IMR-90 (cell line): ENCODE measurements at regions not wholly inside any gene's neighbourhood (a gene's known extent, or its start where the extent isn't known, plus 50 kb on each side); places are given as distances from the start of the nearest gene placed in this dataset.

Experiments used
- ATAC-seq: fragments of 200-7000 bp; cut with Tn5 transposase; 2 replicates; pipeline ENCODE4 v1.9.1; 2020; ENCODE audit warnings: low read depth, mild to moderate bottlenecking, moderate library complexity
- BruUV-seq: library from RNA; stranded (reverse); fragments of 400-500 nt; replicated peaks from 2 replicates; lab custom pipeline; 2021; lab: Mats Ljungman, UMichigan
- CTCF ChIA-PET: fragments of 300-600 bp; formaldehyde crosslinking; extraction: SDS; loops from one replicate; lab custom pipeline; 2021; ENCODE audit warnings: antibody characterized with exemption; lab: Yijun Ruan, JAX
- POLR2A ChIA-PET: fragments of 300-600 bp; sonication (Branson Sonifier 250); formaldehyde crosslinking; loops from one replicate; lab custom pipeline; 2022; ENCODE audit warnings: antibody characterized with exemption; ENCODE audit not compliant: unreplicated experiment; lab: Charles Lee
- DNase-seq: peaks from one replicate; pipeline ENCODE4 v3.0.0; 2013
- H2AFZ ChIP-seq: replicated peaks from 2 replicates; pipeline ENCODE3; 2013; ENCODE audit warnings: low read length, mild to moderate bottlenecking; ENCODE audit not compliant: poor library complexity
- H2AK5ac ChIP-seq: 2 replicates; pipeline ENCODE4 v1.6.1; 2013; ENCODE audit warnings: low read depth, low read length, inconsistent platforms
- H2AK9ac ChIP-seq: replicated peaks from 2 replicates; pipeline ENCODE3; 2013; ENCODE audit warnings: mild to moderate bottlenecking, low read depth, low read length, moderate library complexity; ENCODE audit not compliant: poor library complexity
- H2BK120ac ChIP-seq: 2 replicates; pipeline ENCODE4 v1.6.1; 2013; ENCODE audit warnings: low read depth, low read length, inconsistent platforms
- H2BK15ac ChIP-seq: 3 replicates; pipeline ENCODE4 v1.6.1; 2013; ENCODE audit warnings: low read depth, low read length, inconsistent platforms
- H2BK20ac ChIP-seq: 2 replicates; pipeline ENCODE4 v1.6.1; 2013; ENCODE audit warnings: low read depth, mild to moderate bottlenecking, inconsistent platforms, low read length, moderate library complexity
- H2BK5ac ChIP-seq: 2 replicates; pipeline ENCODE4 v1.6.1; 2013; ENCODE audit warnings: mild to moderate bottlenecking, low read depth, low read length, inconsistent platforms; ENCODE audit not compliant: poor library complexity, severe bottlenecking
- H3K14ac ChIP-seq: replicated peaks from 2 replicates; pipeline ENCODE4 v1.6.1; 2013; ENCODE audit warnings: low read depth, low read length, inconsistent platforms
- H3K18ac ChIP-seq: 2 replicates; pipeline ENCODE4 v1.6.1; 2013; ENCODE audit warnings: low read depth, low read length, control low read depth
- H3K23ac ChIP-seq: 2 replicates; pipeline ENCODE4 v1.6.1; 2013; ENCODE audit warnings: low read depth, low read length, inconsistent platforms
- H3K27ac ChIP-seq: 2 replicates; pipeline ENCODE4 v1.5.1; 2013; ENCODE audit warnings: mild to moderate bottlenecking, control low read depth, low read length; ENCODE audit not compliant: insufficient read depth
- H3K27me3 ChIP-seq: 2 replicates; pipeline ENCODE4 v1.6.1; 2013; ENCODE audit warnings: low read length; ENCODE audit not compliant: control insufficient read depth, insufficient read depth
- H3K36me3 ChIP-seq: 2 replicates; pipeline ENCODE4 v1.6.1; 2013; ENCODE audit warnings: low read length, mixed read lengths; ENCODE audit not compliant: control insufficient read depth, insufficient read depth
- H3K4ac ChIP-seq: 2 replicates; pipeline ENCODE4 v1.6.1; 2013; ENCODE audit warnings: low read depth, low read length, inconsistent platforms
- H3K4me1 ChIP-seq: 2 replicates; pipeline ENCODE4 v1.6.1; 2013; ENCODE audit warnings: low read length, mixed read lengths; ENCODE audit not compliant: control insufficient read depth, insufficient read depth
- H3K4me2 ChIP-seq: 2 replicates; pipeline ENCODE4 v1.6.1; 2013; ENCODE audit warnings: low read depth, mild to moderate bottlenecking, control low read depth, low read length, moderate library complexity
- H3K4me3 ChIP-seq: 2 replicates; pipeline ENCODE4 v1.5.1; 2013; ENCODE audit warnings: low read depth, mild to moderate bottlenecking, control low read depth, low read length, moderate library complexity; ENCODE audit not compliant: insufficient read depth
- H3K56ac ChIP-seq: 2 replicates; pipeline ENCODE4 v1.6.1; 2013; ENCODE audit warnings: low read length, inconsistent platforms; ENCODE audit not compliant: insufficient read depth; ENCODE audit errors: extremely low read depth
- H3K79me1 ChIP-seq, 2 experiments: 2 replicates each; pipeline ENCODE4 v1.6.1; 2013; ENCODE audit warnings: low read length in 2 of 2, inconsistent platforms in 1 of 2, low read depth in 1 of 2
- H3K9ac ChIP-seq: 2 replicates; pipeline ENCODE4 v1.6.1; 2013; ENCODE audit warnings: low read depth, low read length, control low read depth
- H3K9me1 ChIP-seq: 2 replicates; pipeline ENCODE4 v1.6.1; 2013; ENCODE audit warnings: low read length, inconsistent platforms; ENCODE audit not compliant: insufficient read depth
- H3K9me3 ChIP-seq: 2 replicates; pipeline ENCODE4 v1.6.1; 2013; ENCODE audit warnings: low read length; ENCODE audit not compliant: control insufficient read depth, insufficient read depth
- H4K20me1 ChIP-seq: 2 replicates; pipeline ENCODE4 v1.6.1; 2013; ENCODE audit warnings: low read length, inconsistent platforms; ENCODE audit not compliant: insufficient read depth
- H4K5ac ChIP-seq: 2 replicates; pipeline ENCODE4 v1.6.1; 2013; ENCODE audit warnings: mild to moderate bottlenecking, low read depth, low read length, control low read depth
- H4K8ac ChIP-seq, 2 experiments: 2 replicates each; pipeline ENCODE4 v1.6.1; 2013; ENCODE audit warnings: low read depth in 2 of 2, low read length in 2 of 2, control low read depth in 1 of 2, inconsistent platforms in 1 of 2
- H4K91ac ChIP-seq: 2 replicates; pipeline ENCODE4 v1.6.1; 2013; ENCODE audit warnings: low read depth, low read length, inconsistent platforms; ENCODE audit not compliant: insufficient read depth
- BHLHE40 ChIP-seq: fragments of 150-350 bp; IDR thresholded peaks from 2 replicates; pipeline ENCODE4 v1.6.1; 2016; ENCODE audit warnings: mild to moderate bottlenecking, low read depth, low read length
- CHD1 ChIP-seq: IDR thresholded peaks from 2 replicates; pipeline ENCODE4 v1.6.1; 2012; ENCODE audit warnings: low read depth, low read length, improper control_type of control experiment
- FOS ChIP-seq: fragments of 150-350 bp; IDR thresholded peaks from 2 replicates; pipeline ENCODE4 v1.6.1; 2016; ENCODE audit warnings: low read depth, low read length
- MAFK ChIP-seq: IDR thresholded peaks from 2 replicates; pipeline ENCODE4 v1.6.1; 2012; ENCODE audit warnings: low read depth, low read length, improper control_type of control experiment
- MAZ ChIP-seq: IDR thresholded peaks from 2 replicates; pipeline ENCODE4 v1.6.1; 2012; ENCODE audit warnings: low read depth, mild to moderate bottlenecking, low read length, improper control_type of control experiment, moderate library complexity, borderline replicate concordance
- MXI1 ChIP-seq: IDR thresholded peaks from 2 replicates; pipeline ENCODE4 v1.6.1; 2012; ENCODE audit warnings: low read depth, mild to moderate bottlenecking, low read length, moderate library complexity, borderline replicate concordance
- POLR2A ChIP-seq: IDR thresholded peaks from 2 replicates; pipeline ENCODE4 v1.6.1; 2012; ENCODE audit warnings: mild to moderate bottlenecking, low read depth, low read length
- RAD21 ChIP-seq: IDR thresholded peaks from 2 replicates; pipeline ENCODE4 v1.6.1; 2012; ENCODE audit warnings: low read length, improper control_type of control experiment
- RCOR1 ChIP-seq: IDR thresholded peaks from 2 replicates; pipeline ENCODE4 v1.6.1; 2012; ENCODE audit warnings: mild to moderate bottlenecking, low read length, improper control_type of control experiment; ENCODE audit not compliant: insufficient replicate concordance
- RFX5 ChIP-seq: IDR thresholded peaks from 2 replicates; pipeline ENCODE4 v1.8.0; 2012; ENCODE audit warnings: low read depth, mild to moderate bottlenecking, low read length, moderate library complexity
- SMC3 ChIP-seq: fragments of 150-350 bp; IDR thresholded peaks from 2 replicates; pipeline ENCODE4 v1.6.1; 2016; ENCODE audit warnings: low read depth, mild to moderate bottlenecking, antibody characterized with exemption, low read length, moderate library complexity
- USF2 ChIP-seq: fragments of 150-350 bp; IDR thresholded peaks from 2 replicates; pipeline ENCODE4 v1.6.1; 2017; ENCODE audit warnings: mild to moderate bottlenecking, antibody characterized with exemption, low read length, low read depth
- WGBS, 2 experiments: methylation state at CpG; one replicate each; pipeline versions ENCODE4 v1.1.5 to v1.1.7; 2013; ENCODE audit warnings: missing lambda C conversion rate in 2 of 2; ENCODE audit not compliant: insufficient read length in 1 of 2; ENCODE audit errors: extremely low coverage in 2 of 2; 5-methylcytosine and 5-hydroxymethylcytosine counted together
- dilution Hi-C: fragments of 300-500 bp; cut with HindIII; formaldehyde crosslinking; loops from one replicate; pipeline ENCODE4 v1.14.3; 2018; ENCODE audit warnings: low sequenced_read_pairs; ENCODE audit not compliant: unreplicated experiment
- in situ Hi-C: fragments of 300-500 bp; cut with MboI; formaldehyde crosslinking; loops from 3 replicates; pipeline ENCODE4 v1.14.3; 2019; ENCODE audit warnings: low sequenced_read_pairs, inconsistent platforms, mixed read lengths
- intact Hi-C: fragments of 100-400 bp; cut with micrococcal nuclease; formaldehyde crosslinking; loops from 2 replicates; pipeline ENCODE4 v1.10.0; 2022
- TF ChIP-seq, protein P1 (sequence below): fragments of 150-350 bp; IDR thresholded peaks from 2 replicates; pipeline ENCODE4 v1.6.1; 2016; ENCODE audit warnings: low read depth, mild to moderate bottlenecking, low read length, moderate library complexity, borderline replicate concordance
- TF ChIP-seq, protein P2 (sequence below): conservative IDR thresholded peaks from 2 replicates; pipeline ENCODE4 v1.5.1; 2012; ENCODE audit warnings: mild to moderate bottlenecking, low read depth, low read length, improper control_type of control experiment

DNA sequence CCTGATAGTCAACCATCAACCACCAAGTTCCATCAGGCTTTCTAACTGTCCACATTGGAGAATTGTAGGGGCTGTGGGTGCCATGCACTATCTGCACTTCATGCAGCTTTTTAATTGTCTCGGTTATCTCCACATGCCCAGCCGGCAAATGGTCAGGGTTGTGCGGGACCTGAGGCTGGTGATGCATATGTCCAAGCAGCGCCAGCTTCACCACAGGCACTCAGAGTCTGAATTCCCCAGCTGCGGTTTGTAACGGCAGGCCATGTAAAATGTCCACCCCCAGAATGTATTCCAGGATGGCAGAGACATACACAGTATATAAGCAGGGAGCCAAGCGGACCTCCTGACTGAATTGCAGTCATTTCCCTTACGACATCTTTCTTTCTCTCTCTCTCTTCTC, 435.6 kb downstream of the DYNC2H1 start:
- in situ Hi-C loops (no loop called here), dilution Hi-C loops (no loop called here), intact Hi-C loops (no loop called here)
- Histone ChIP-seq H2BK15ac (no peak overlapping the region), H3K4me3 (no peak overlapping the region), H2BK5ac (no peak overlapping the region), H2AK5ac (no peak overlapping the region), H3K4me1 (no peaks in the 10 kb centered on the region), H3K27me3 (no peaks in the 10 kb centered on the region), H3K9ac (no peak overlapping the region), H4K5ac (no peak overlapping the region), H3K9me3 (no peaks in the 10 kb centered on the region), H2AFZ (no peak overlapping the region), H3K18ac (no peak overlapping the region), H3K4ac (no peak overlapping the region), H2AK9ac (no peak overlapping the region), H3K23ac (no peak overlapping the region), H3K27ac (no peak overlapping the region), H4K20me1 (no peaks in the 10 kb centered on the region), H2BK120ac (no peak overlapping the region), H3K36me3 (no peaks in the 10 kb centered on the region), H3K14ac (no peak overlapping the region), H3K79me1 (no peaks in the 10 kb centered on the region), H2BK20ac (no peak overlapping the region), H3K4me2 (no peak overlapping the region), H4K8ac (no peak overlapping the region), H3K56ac (no peak overlapping the region), H3K9me1 (0 out of 2 replicates have a peak, but pooled peaks cover 4% of the 10 kb centered on the region), H4K91ac (no peak overlapping the region)
- ChIA-PET CTCF (no interaction called here), POLR2A (no interaction called here)
- TF ChIP-seq RFX5 (no peak), BHLHE40 (no peak), POLR2A (no peak), FOS (no peak), MXI1 (no peak), CHD1 (no peak), MAFK (no peak), RCOR1 (no peak), MAZ (no peak), RAD21 (no peak), SMC3 (no peak), USF2 (no peak)
- TF ChIP-seq, protein P1, sequence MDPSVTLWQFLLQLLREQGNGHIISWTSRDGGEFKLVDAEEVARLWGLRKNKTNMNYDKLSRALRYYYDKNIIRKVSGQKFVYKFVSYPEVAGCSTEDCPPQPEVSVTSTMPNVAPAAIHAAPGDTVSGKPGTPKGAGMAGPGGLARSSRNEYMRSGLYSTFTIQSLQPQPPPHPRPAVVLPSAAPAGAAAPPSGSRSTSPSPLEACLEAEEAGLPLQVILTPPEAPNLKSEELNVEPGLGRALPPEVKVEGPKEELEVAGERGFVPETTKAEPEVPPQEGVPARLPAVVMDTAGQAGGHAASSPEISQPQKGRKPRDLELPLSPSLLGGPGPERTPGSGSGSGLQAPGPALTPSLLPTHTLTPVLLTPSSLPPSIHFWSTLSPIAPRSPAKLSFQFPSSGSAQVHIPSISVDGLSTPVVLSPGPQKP: no peak
- TF ChIP-seq, protein P2, sequence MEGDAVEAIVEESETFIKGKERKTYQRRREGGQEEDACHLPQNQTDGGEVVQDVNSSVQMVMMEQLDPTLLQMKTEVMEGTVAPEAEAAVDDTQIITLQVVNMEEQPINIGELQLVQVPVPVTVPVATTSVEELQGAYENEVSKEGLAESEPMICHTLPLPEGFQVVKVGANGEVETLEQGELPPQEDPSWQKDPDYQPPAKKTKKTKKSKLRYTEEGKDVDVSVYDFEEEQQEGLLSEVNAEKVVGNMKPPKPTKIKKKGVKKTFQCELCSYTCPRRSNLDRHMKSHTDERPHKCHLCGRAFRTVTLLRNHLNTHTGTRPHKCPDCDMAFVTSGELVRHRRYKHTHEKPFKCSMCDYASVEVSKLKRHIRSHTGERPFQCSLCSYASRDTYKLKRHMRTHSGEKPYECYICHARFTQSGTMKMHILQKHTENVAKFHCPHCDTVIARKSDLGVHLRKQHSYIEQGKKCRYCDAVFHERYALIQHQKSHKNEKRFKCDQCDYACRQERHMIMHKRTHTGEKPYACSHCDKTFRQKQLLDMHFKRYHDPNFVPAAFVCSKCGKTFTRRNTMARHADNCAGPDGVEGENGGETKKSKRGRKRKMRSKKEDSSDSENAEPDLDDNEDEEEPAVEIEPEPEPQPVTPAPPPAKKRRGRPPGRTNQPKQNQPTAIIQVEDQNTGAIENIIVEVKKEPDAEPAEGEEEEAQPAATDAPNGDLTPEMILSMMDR: no peak
- DNase-seq (no peak), ATAC-seq (no peak)
- no TSS peak for BruUV-seq
- WGBS, 2 experiments: 100% methylated on average over 6 of the region's 8 CpGs; no CpG with 5 or more reads in 1 of the 2 experiments
